ENCODE measurements at regions not wholly inside any gene's neighbourhood (a gene's known extent, or its start where the extent isn't known, plus 50 kb on each side); places are given as distances from the start of the nearest gene placed in this dataset.
"Not testable (repeated sequence)": the region's sequence is repeated elsewhere in the genome, so short reads cannot be mapped to it uniquely, and the experiment has no call there.

GRCh38 chr21:18832950-18833349, 429.4 kb upstream of the TMPRSS15 start:
- no peak for DNase-seq

- not testable (repeated sequence) for DNase-seq
Observed at GRCh38 chr21:18834121-18834520, 430.5 kb upstream of the TMPRSS15 start.

- no peak for DNase-seq
Observed at GRCh38 chr21:18840239-18840638, 436.7 kb upstream of the TMPRSS15 start.

- not testable (repeated sequence) for DNase-seq
Observed at GRCh38 chr21:18857606-18858005, 454.0 kb upstream of the TMPRSS15 start.

GRCh38 chr21:18869104-18869503, 465.5 kb upstream of the TMPRSS15 start:
- no peak for DNase-seq

- DNase-seq, result no peak
Observed at GRCh38 chr21:18877917-18878316, 474.3 kb upstream of the TMPRSS15 start.

- DNase-seq, result no peak
Observed at GRCh38 chr21:18887922-18888602, 484.5 kb upstream of the TMPRSS15 start.

GRCh38 chr21:18893406-18893805, 489.8 kb upstream of the TMPRSS15 start:
- DNase-seq, result no peak

- no peak for DNase-seq
Observed at GRCh38 chr21:18894387-18894786, 490.8 kb upstream of the TMPRSS15 start.

GRCh38 chr21:18899261-18899660, 495.7 kb upstream of the TMPRSS15 start:
- DNase-seq, result no peak

- DNase-seq, result no peak
Observed at GRCh38 chr21:18902660-18903059, 499.1 kb upstream of the TMPRSS15 start.

GRCh38 chr21:18907076-18907475, 503.5 kb upstream of the TMPRSS15 start:
- no peak for DNase-seq

GRCh38 chr21:18908641-18909040, 505.1 kb upstream of the TMPRSS15 start:
- no peak for DNase-seq

GRCh38 chr21:18913914-18914313, 510.3 kb upstream of the TMPRSS15 start:
- no peak for DNase-seq

GRCh38 chr21:18914570-18914969, 511.0 kb upstream of the TMPRSS15 start:
- DNase-seq, result no peak

GRCh38 chr21:18917622-18918021, 514.0 kb upstream of the TMPRSS15 start:
- DNase-seq, result no peak

GRCh38 chr21:18931237-18931636, 527.7 kb upstream of the TMPRSS15 start:
- no peak for DNase-seq

GRCh38 chr21:18937337-18937736, 533.8 kb upstream of the TMPRSS15 start:
- no peak for DNase-seq

GRCh38 chr21:18940791-18941190, 537.2 kb upstream of the TMPRSS15 start:
- no peak for DNase-seq

- DNase-seq, result no peak
Observed at GRCh38 chr21:18950045-18950740, 546.6 kb upstream of the TMPRSS15 start.

- DNase-seq, result peak; percentile 1
Observed at GRCh38 chr21:18951271-18952038, 547.9 kb upstream of the TMPRSS15 start.

GRCh38 chr21:18954441-18954844, 550.9 kb upstream of the TMPRSS15 start:
- no peak for DNase-seq

- DNase-seq, result no peak
Observed at GRCh38 chr21:18959817-18960216, 556.2 kb upstream of the TMPRSS15 start.

- no peak for DNase-seq
Observed at GRCh38 chr21:18960306-18960705, 556.7 kb upstream of the TMPRSS15 start.

Data from NCI-H510A treated with DMSO at 0.1 percent for 48 hours (cell line).